K562 (cell line): ENCODE measurements at regions not wholly inside any gene's neighbourhood (a gene's known extent, or its start where the extent isn't known, plus 50 kb on each side); places are given as distances from the start of the nearest gene placed in this dataset.

Experiments
- ATF1 ChIP-seq, 2 experiments: fragments of 450-650 bp in 1 of 2; IDR thresholded peaks; 2 replicates each; pipeline ENCODE4 v1.6.1; 2016; ENCODE audit warnings: missing compliant biosample characterization in 1 of 2, missing genetic modification characterization in 1 of 2
- CBX3 ChIP-seq, 2 experiments: IDR thresholded peaks; 1 replicate in 1 of 2; 2 replicates in 1 of 2; pipeline ENCODE4 v1.6.1; 2012; ENCODE audit warnings: inconsistent platforms in 2 of 2, low read length in 2 of 2, borderline replicate concordance in 1 of 2, control low read depth in 1 of 2
- FOXA3 ChIP-seq, 2 experiments: fragments of 450-650 bp in 1 of 2; sonication (generic) in 1 of 2; formaldehyde crosslinking; IDR thresholded peaks in 1 of 2; conservative IDR thresholded peaks in 1 of 2; 2 replicates each; pipeline versions ENCODE4 v1.4.0 to v1.8.0; 2020 to 2022; ENCODE audit warnings: mild to moderate bottlenecking in 2 of 2, missing genetic modification reagents in 1 of 2
- KDM2B ChIP-seq: fragments of 250-450 bp; sonication (Bioruptor Pico); IDR thresholded peaks from 2 replicates; pipeline ENCODE4 v1.8.0; 2021; ENCODE audit warnings: mild to moderate bottlenecking, moderate library complexity
- SMAD2 ChIP-seq: fragments of 150-350 bp; IDR thresholded peaks from 2 replicates; pipeline ENCODE4 v1.6.1; 2014; ENCODE audit warnings: low read depth, mild to moderate bottlenecking, low read length
- SMARCA5 ChIP-seq: fragments of 450-650 bp; IDR thresholded peaks from 2 replicates; pipeline ENCODE4 v1.6.1; 2016
- YY1 ChIP-seq, 3 experiments: IDR thresholded peaks; 2 replicates each; pipeline ENCODE4 v1.6.1; 2011; ENCODE audit warnings: low read length in 2 of 3, mild to moderate bottlenecking in 2 of 3, moderate library complexity in 2 of 3, borderline replicate concordance in 1 of 3, control low read depth in 1 of 3, low read depth in 1 of 3; ENCODE audit not compliant: insufficient read depth in 3 of 3, insufficient replicate concordance in 2 of 3, control insufficient read depth in 1 of 3, insufficient read length in 1 of 3; ENCODE audit errors: extremely low read depth in 1 of 3
- ZBTB12 ChIP-seq: fragments of 250-450 bp; sonication (Bioruptor Pico); IDR thresholded peaks from 2 replicates; pipeline ENCODE4 v1.4.0; 2020
- ZBTB26 ChIP-seq: fragments of 450-650 bp; formaldehyde crosslinking; IDR thresholded peaks from 2 replicates; pipeline ENCODE4 v1.4.0; 2022; ENCODE audit warnings: missing genetic modification characterization
- ZNF239 ChIP-seq: fragments of 250-450 bp; sonication (Bioruptor Pico); IDR thresholded peaks from 2 replicates; pipeline ENCODE4 v1.4.0; 2020; ENCODE audit warnings: mild to moderate bottlenecking
- ZNF318 ChIP-seq, 2 experiments: fragments of 450-650 bp; IDR thresholded peaks; 2 replicates each; pipeline ENCODE4 v1.6.1; 2016; ENCODE audit warnings: mild to moderate bottlenecking in 2 of 2, borderline replicate concordance in 1 of 2, low read depth in 1 of 2, moderate library complexity in 1 of 2
- TF ChIP-seq, protein P1 (sequence below), 2 experiments: fragments of 450-650 bp in 1 of 2; sonication (generic) in 1 of 2; formaldehyde crosslinking in 1 of 2; IDR thresholded peaks in 1 of 2; conservative IDR thresholded peaks in 1 of 2; 2 replicates each; pipeline versions ENCODE4 v1.6.1 to v1.8.1; 2016 to 2023; ENCODE audit warnings: mild to moderate bottlenecking in 2 of 2, moderate library complexity in 2 of 2, inconsistent platforms in 1 of 2, missing genetic modification reagents in 1 of 2

DNA sequence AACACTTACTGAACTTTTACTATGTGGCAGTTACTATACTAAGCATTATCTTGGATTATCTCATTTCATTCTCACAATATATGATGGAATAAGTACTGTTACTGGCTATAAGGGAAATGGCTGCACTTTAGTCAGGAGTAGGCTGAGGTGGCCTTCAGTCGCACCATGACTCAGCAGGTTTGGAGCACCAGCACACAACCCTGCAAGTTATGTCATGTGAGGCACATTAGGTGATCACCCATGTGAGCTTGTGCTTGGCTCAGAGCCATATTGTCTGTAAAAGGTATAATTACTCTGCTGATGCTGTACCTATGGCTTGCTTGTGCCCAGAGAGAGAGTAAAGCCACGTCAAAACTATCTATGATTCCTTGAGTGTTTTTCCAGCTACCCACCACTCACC lies 54.1 kb upstream of the TIPARP start (continued):
- TF ChIP-seq CBX3 (IDR thresholded peaks at IDR 0.05; ENCODE audit: borderline replicate concordance in 1 of 2, low read length in 2 of 2) (peak in 1 of 2 experiments; percentile 72; a peak in 1 of 3 replicates), KDM2B (CRISPR knock-in tag) (0 out of 2 replicates have a peak, but pooled peaks have one; percentile 59), FOXA3 (CRISPR knock-in tag; conservative IDR thresholded peaks at IDR 0.05 in 1 of 2, IDR thresholded peaks at IDR 0.05 in 1 of 2) (peak in 1 of 2 experiments; percentile 41; a peak in 1 of 4 replicates), ZNF318 (IDR thresholded peaks at IDR 0.05; ENCODE audit: borderline replicate concordance in 1 of 2, low read depth in 1 of 2) (0 out of 4 replicates have a peak, but pooled peaks of 1 of the 2 experiments have one; percentile 49), ZNF239 (CRISPR knock-in tag) (peak; percentile 88), SMARCA5 (no peak), SMAD2 (no peak), ATF1 (CRISPR knock-in tag; IDR thresholded peaks at IDR 0.05) (no peak), ATF1 (tag; IDR thresholded peaks at IDR 0.05) (peak; percentile 68), ZBTB12 (peak; percentile 76), YY1 (IDR thresholded peaks at IDR 0.05; ENCODE audit: borderline replicate concordance in 1 of 3, control insufficient read depth in 1 of 3, extremely low read depth in 1 of 3, insufficient read depth in 3 of 3, insufficient read length in 1 of 3, insufficient replicate concordance in 2 of 3, low read depth in 1 of 3, low read length in 2 of 3) (peak in 2 of 3 experiments; percentile 17 to 67), ZBTB26 (CRISPR knock-in tag) (peak; percentile 57; the same call in 1 of the 2 replicates)
- TF ChIP-seq, protein P1, sequence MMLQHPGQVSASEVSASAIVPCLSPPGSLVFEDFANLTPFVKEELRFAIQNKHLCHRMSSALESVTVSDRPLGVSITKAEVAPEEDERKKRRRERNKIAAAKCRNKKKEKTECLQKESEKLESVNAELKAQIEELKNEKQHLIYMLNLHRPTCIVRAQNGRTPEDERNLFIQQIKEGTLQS (IDR thresholded peaks at IDR 0.05) = peak; percentile 48
- TF ChIP-seq, protein P1 (CRISPR knock-in tag; conservative IDR thresholded peaks at IDR 0.05) = no peak
